GM18951 (cell line): ENCODE measurements at regions not wholly inside any gene's neighbourhood (a gene's known extent, or its start where the extent isn't known, plus 50 kb on each side); places are given as distances from the start of the nearest gene placed in this dataset.

Experiments
- POLR2A ChIP-seq: IDR thresholded peaks from 4 replicates; pipeline ENCODE4 v1.6.1; 2011; ENCODE audit warnings: mild to moderate bottlenecking; ENCODE audit not compliant: insufficient read length, insufficient read depth; ENCODE audit errors: extremely low read depth
- in situ Hi-C: fragments of 300-500 bp; cut with MboI; formaldehyde crosslinking; loops from one replicate; pipeline ENCODE4 v1.12.0; 2022; ENCODE audit warnings: low sequenced_read_pairs, mixed read lengths, inconsistent platforms; ENCODE audit not compliant: unreplicated experiment

- no peak for TF ChIP-seq POLR2A
- in situ Hi-C loops = no loop called here
Observed at GRCh38 chr18:24679062-24679461, 218.6 kb downstream of the HRH4 start.

- in situ Hi-C loops = no loop called here
- TF ChIP-seq POLR2A = no peak
Observed at GRCh38 chr18:24683925-24684324, 223.5 kb downstream of the HRH4 start.

- no peak for TF ChIP-seq POLR2A
- in situ Hi-C loops = no loop called here
Observed at GRCh38 chr18:24685254-24685959, 225.0 kb downstream of the HRH4 start.

- in situ Hi-C loops = no loop called here
- no peak for TF ChIP-seq POLR2A
Observed at GRCh38 chr18:24695168-24695567, 234.7 kb downstream of the HRH4 start.

- TF ChIP-seq POLR2A = no peak
- in situ Hi-C loops = no loop called here
Observed at GRCh38 chr18:24702001-24702515, 241.6 kb downstream of the HRH4 start.

- in situ Hi-C loops = no loop called here
- no peak for TF ChIP-seq POLR2A
Observed at GRCh38 chr18:24703316-24703715, 242.9 kb downstream of the HRH4 start.

- no peak for TF ChIP-seq POLR2A
- in situ Hi-C loops = no loop called here
Observed at GRCh38 chr18:24704946-24705630, 244.7 kb downstream of the HRH4 start.

- TF ChIP-seq POLR2A = no peak
- in situ Hi-C loops = no loop called here
Observed at GRCh38 chr18:24710474-24710873, 250.0 kb downstream of the HRH4 start.

GRCh38 chr18:24719791-24720190, 259.4 kb downstream of the HRH4 start:
- no peak for TF ChIP-seq POLR2A
- in situ Hi-C loops = no loop called here

- in situ Hi-C loops = no loop called here
- no peak for TF ChIP-seq POLR2A
Observed at GRCh38 chr18:24721388-24721787, 261.0 kb downstream of the HRH4 start.

- no peak for TF ChIP-seq POLR2A
- in situ Hi-C loops = no loop called here
Observed at GRCh38 chr18:24725644-24726415, 265.4 kb downstream of the HRH4 start.

GRCh38 chr18:24726727-24727492, 266.5 kb downstream of the HRH4 start:
- TF ChIP-seq POLR2A = no peak
- in situ Hi-C loops = no loop called here

GRCh38 chr18:24727685-24728084, 267.2 kb downstream of the HRH4 start:
- TF ChIP-seq POLR2A = no peak
- in situ Hi-C loops = no loop called here
